B cell (primary cell): ENCODE measurements at regions not wholly inside any gene's neighbourhood (a gene's known extent, or its start where the extent isn't known, plus 50 kb on each side); places are given as distances from the start of the nearest gene placed in this dataset.

Experiments used
- ATAC-seq: fragments of 200-7000 bp; cut with Tn5 transposase; one replicate; pipeline ENCODE4 v1.10.0; 2021; ENCODE audit warnings: low read depth, mild to moderate bottlenecking, moderate number of reproducible peaks, moderate library complexity
- CTCF ChIA-PET: fragments of 350-600 bp; sonication (Branson Sonifier 250); formaldehyde crosslinking; loops from one replicate; lab custom pipeline; 2021; ENCODE audit warnings: antibody characterized with exemption, inconsistent platforms; lab: Charles Lee
- POLR2A ChIA-PET: fragments of 350-600 bp; sonication (Branson Sonifier 250); formaldehyde crosslinking; loops from one replicate; lab custom pipeline; 2021; ENCODE audit warnings: antibody characterized with exemption; lab: Charles Lee
- DNase-seq: peaks from one replicate; pipeline ENCODE4 v3.0.0; 2013
- H2AFZ ChIP-seq: 2 replicates; pipeline ENCODE4 v1.6.1; 2012; ENCODE audit warnings: mild to moderate bottlenecking, low read depth, low read length; ENCODE audit not compliant: insufficient read depth, poor library complexity, severe bottlenecking
- H3K27ac ChIP-seq, 2 donors: 1 replicate in 1 of 2; 2 replicates in 1 of 2; pipeline ENCODE4 v1.5.1; 2012 to 2013; ENCODE audit warnings: low read length in 2 of 2, mild to moderate bottlenecking in 2 of 2, moderate library complexity in 1 of 2
- H3K27me3 ChIP-seq, 4 experiments: fragments of 200-600 bp in 1 of 4; sonication (generic) in 1 of 4; replicated peaks in 1 of 4; 1 replicate in 2 of 4; 2 replicates in 2 of 4; pipeline versions ENCODE4 v1.6.1 to v1.7.0; 2013 to 2016; ENCODE audit warnings: low read length in 3 of 4, mild to moderate bottlenecking in 2 of 4, mixed read lengths in 1 of 4, moderate library complexity in 1 of 4; ENCODE audit not compliant: insufficient read depth in 4 of 4, control insufficient read depth in 3 of 4; ENCODE audit errors: control extremely low read depth in 1 of 4
- H3K36me3 ChIP-seq, 2 experiments: replicated peaks in 1 of 2; 1 replicate in 1 of 2; 2 replicates in 1 of 2; pipeline versions ENCODE4 v1.6.1 to v1.7.1; 2013; ENCODE audit warnings: low read length in 1 of 2; ENCODE audit not compliant: insufficient read depth in 2 of 2, control insufficient read depth in 1 of 2; ENCODE audit errors: control extremely low read depth in 1 of 2, extremely low read depth in 1 of 2
- H3K4me1 ChIP-seq, 2 donors: fragments of 200-600 bp in 1 of 2; sonication (generic) in 1 of 2; 1 replicate in 1 of 2; 2 replicates in 1 of 2; pipeline versions ENCODE4 v1.5.1 to v1.6.1; 2013 to 2017; ENCODE audit warnings: low read length in 2 of 2; ENCODE audit not compliant: control insufficient read depth in 2 of 2, insufficient read depth in 2 of 2
- H3K4me2 ChIP-seq: replicated peaks from 2 replicates; pipeline ENCODE3; 2012; ENCODE audit warnings: mild to moderate bottlenecking, low read depth, low read length; ENCODE audit not compliant: poor library complexity, severe bottlenecking
- H3K4me3 ChIP-seq, 5 experiments: fragments of 200-600 bp in 1 of 5; sonication (generic) in 1 of 5; 1 replicate in 3 of 5; 2 replicates in 2 of 5; pipeline versions ENCODE4 v1.5.1 to v1.7.0; 2011 to 2016; ENCODE audit warnings: low read length in 4 of 5, mild to moderate bottlenecking in 4 of 5, low read depth in 2 of 5, control low read depth in 1 of 5, moderate library complexity in 1 of 5; ENCODE audit not compliant: insufficient read depth in 1 of 5; ENCODE audit errors: control extremely low read depth in 1 of 5, extremely low read depth in 1 of 5
- H3K79me2 ChIP-seq: fragments of 200-600 bp; sonication (generic); one replicate; pipeline ENCODE4 v1.6.0; 2016; ENCODE audit warnings: low read length; ENCODE audit not compliant: control insufficient read depth, insufficient read depth
- H3K9ac ChIP-seq: fragments of 200-600 bp; sonication (generic); 2 replicates; pipeline ENCODE4 v1.6.1; 2017; ENCODE audit warnings: mild to moderate bottlenecking, low read length, moderate library complexity
- H3K9me3 ChIP-seq, 3 donors: one replicate each; pipeline versions ENCODE4 v1.6.1 to v1.7.1; 2013; ENCODE audit warnings: low read length in 2 of 3; ENCODE audit not compliant: control insufficient read depth in 2 of 3, insufficient read depth in 1 of 3; ENCODE audit errors: control extremely low read depth in 1 of 3
- H4K20me1 ChIP-seq: 2 replicates; pipeline ENCODE4 v1.6.0; 2012; ENCODE audit warnings: mild to moderate bottlenecking, low read length; ENCODE audit not compliant: insufficient read depth, control insufficient read depth, poor library complexity, severe bottlenecking
- H3K27ac Mint-ChIP-seq: one replicate; pipeline ENCODE4 v1.8.0; 2021; ENCODE audit warnings: mixed read lengths
- H3K27me3 Mint-ChIP-seq: one replicate; pipeline ENCODE4 v1.8.0; 2021; ENCODE audit warnings: mixed read lengths
- H3K4me1 Mint-ChIP-seq: one replicate; pipeline ENCODE4 v1.8.0; 2021; ENCODE audit warnings: mixed read lengths
- H3K4me3 Mint-ChIP-seq: one replicate; pipeline ENCODE4 v1.8.0; 2021; ENCODE audit warnings: mixed read lengths
- H3K9me3 Mint-ChIP-seq: one replicate; pipeline ENCODE4 v1.8.0; 2022; ENCODE audit warnings: mixed read lengths; ENCODE audit not compliant: insufficient read depth
- EZH2 ChIP-seq: IDR thresholded peaks from 2 replicates; pipeline ENCODE4 v1.6.1; 2012; ENCODE audit warnings: borderline replicate concordance, low read depth, mild to moderate bottlenecking, moderate library complexity, low read length; ENCODE audit not compliant: insufficient read depth, poor library complexity, severe bottlenecking
- WGBS: methylation state at CpG from one replicate; pipeline ENCODE4 v1.1.5; 2013; ENCODE audit warnings: missing lambda C conversion rate; ENCODE audit not compliant: insufficient coverage; 5-methylcytosine and 5-hydroxymethylcytosine counted together
- intact Hi-C: fragments of 100-400 bp; cut with micrococcal nuclease; formaldehyde crosslinking; loops from one replicate; pipeline ENCODE4 v1.10.0; 2022
- TF ChIP-seq, protein P1 (sequence below): fragments of 200-600 bp; IDR thresholded peaks from one replicate; pipeline ENCODE4 v1.8.0; 2022; ENCODE audit warnings: antibody characterized with exemption, mild to moderate bottlenecking

DNA sequence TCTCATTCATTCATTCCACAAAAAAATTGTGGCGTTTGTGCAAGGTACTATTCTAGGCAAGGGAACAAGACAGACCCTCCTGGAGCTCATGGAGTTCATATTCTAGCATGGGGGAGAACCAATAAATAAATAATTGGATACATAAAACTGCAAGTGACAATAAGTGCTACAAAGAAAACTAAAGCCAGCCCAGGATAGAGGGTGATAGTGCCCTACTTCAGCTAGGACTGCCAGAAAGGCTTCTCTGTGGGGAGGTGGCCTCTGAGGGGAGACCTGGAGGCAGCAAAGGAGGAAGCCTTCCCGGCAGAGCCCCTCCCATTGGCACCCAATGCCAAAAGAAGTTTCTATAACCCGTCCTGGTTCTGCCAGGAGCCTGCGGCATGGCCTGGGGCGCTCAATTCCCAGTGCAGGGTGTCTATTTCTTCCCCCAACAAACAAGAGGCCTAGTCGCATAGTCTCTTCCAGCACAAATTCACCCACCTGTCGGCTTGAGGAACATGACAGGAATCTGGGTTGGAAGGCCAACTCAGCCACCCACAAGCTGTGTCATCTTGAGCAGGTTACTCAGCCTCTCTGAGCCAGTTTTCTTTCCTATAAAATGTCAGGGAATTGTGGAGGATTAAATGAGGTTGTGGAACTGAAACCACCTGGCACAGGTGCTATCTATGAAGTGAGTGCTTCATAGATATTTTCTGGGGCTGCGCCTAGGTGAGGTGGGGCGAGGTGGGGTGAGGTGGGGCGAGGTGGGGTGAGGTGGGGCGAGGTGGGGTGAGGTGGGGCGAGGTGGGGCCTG, 94.3 kb downstream of the ZFP36L2 start:
- H3K27me3 ChIP-seq = peaks cover 0 to 1% (median 0%) of the 10 kb centered on the region in 4 experiments
- ChIA-PET CTCF (interaction anchor here (1.0 to 15.3 kb wide), 15 partner anchors 23 to 353 kb away, joined by 3 to 650 read pairs (median 7); partner anchors contain the start of gene ZFP36L2), POLR2A (interaction anchor here (0.6 to 14.8 kb wide), 7 partner anchors 24 to 91 kb away, joined by 3 to 561 read pairs (median 6); partner anchors contain the start of gene ZFP36L2)
- peak; percentile 52 for DNase-seq
- H3K36me3 ChIP-seq = no peaks in the 10 kb centered on the region
- no peaks in the 10 kb centered on the region for H4K20me1 ChIP-seq
- Mint-ChIP-seq H3K4me1 (peaks cover 96% of the 10 kb centered on the region), H3K27ac (peak overlapping the region; percentile 83), H3K27me3 (no peaks in the 10 kb centered on the region), H3K4me3 (peak overlapping the region; percentile 55), H3K9me3 (no peaks in the 10 kb centered on the region)
- no peak overlapping the region for H3K9ac ChIP-seq
- H2AFZ ChIP-seq = no peak overlapping the region
- H3K4me2 ChIP-seq = peak overlapping the region; percentile 62
- no peak for ATAC-seq
- peak overlapping the region; percentile 87 to 89 for H3K27ac ChIP-seq
- peaks cover 97 to 100% of the 10 kb centered on the region in 2 donors for H3K4me1 ChIP-seq
- H3K4me3 ChIP-seq = peak overlapping the region in 1 of 5 experiments; percentile 19
- no peak for TF ChIP-seq EZH2
- TF ChIP-seq, protein P1, sequence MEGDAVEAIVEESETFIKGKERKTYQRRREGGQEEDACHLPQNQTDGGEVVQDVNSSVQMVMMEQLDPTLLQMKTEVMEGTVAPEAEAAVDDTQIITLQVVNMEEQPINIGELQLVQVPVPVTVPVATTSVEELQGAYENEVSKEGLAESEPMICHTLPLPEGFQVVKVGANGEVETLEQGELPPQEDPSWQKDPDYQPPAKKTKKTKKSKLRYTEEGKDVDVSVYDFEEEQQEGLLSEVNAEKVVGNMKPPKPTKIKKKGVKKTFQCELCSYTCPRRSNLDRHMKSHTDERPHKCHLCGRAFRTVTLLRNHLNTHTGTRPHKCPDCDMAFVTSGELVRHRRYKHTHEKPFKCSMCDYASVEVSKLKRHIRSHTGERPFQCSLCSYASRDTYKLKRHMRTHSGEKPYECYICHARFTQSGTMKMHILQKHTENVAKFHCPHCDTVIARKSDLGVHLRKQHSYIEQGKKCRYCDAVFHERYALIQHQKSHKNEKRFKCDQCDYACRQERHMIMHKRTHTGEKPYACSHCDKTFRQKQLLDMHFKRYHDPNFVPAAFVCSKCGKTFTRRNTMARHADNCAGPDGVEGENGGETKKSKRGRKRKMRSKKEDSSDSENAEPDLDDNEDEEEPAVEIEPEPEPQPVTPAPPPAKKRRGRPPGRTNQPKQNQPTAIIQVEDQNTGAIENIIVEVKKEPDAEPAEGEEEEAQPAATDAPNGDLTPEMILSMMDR = no peak
- intact Hi-C loops = loop anchor here (1.0 kb wide), 6 partner anchors 25 to 185 kb away; no protein-coding TSS in a partner anchor
- 24% methylated on average over 8 of the region's 12 CpGs for WGBS
- no peaks in the 10 kb centered on the region for H3K79me2 ChIP-seq
- peaks cover 0 to 9% (median 0%) of the 10 kb centered on the region in 3 donors for H3K9me3 ChIP-seq
